Loucy (cell line): ENCODE measurements at regions not wholly inside any gene's neighbourhood (a gene's known extent, or its start where the extent isn't known, plus 50 kb on each side); places are given as distances from the start of the nearest gene placed in this dataset.

Experiments
- EZH2phosphoT487 ChIP-seq: fragments of 200-600 bp; IDR thresholded peaks from 2 replicates; pipeline ENCODE4 v1.6.1; 2018; ENCODE audit warnings: antibody characterized with exemption, mild to moderate bottlenecking, moderate library complexity, borderline replicate concordance
- TF ChIP-seq, protein P1 (sequence below): fragments of 200-600 bp; sonication (generic); conservative IDR thresholded peaks from 2 replicates; pipeline ENCODE4 v1.5.1; 2014; ENCODE audit warnings: mild to moderate bottlenecking, antibody characterized with exemption, low read length

DNA sequence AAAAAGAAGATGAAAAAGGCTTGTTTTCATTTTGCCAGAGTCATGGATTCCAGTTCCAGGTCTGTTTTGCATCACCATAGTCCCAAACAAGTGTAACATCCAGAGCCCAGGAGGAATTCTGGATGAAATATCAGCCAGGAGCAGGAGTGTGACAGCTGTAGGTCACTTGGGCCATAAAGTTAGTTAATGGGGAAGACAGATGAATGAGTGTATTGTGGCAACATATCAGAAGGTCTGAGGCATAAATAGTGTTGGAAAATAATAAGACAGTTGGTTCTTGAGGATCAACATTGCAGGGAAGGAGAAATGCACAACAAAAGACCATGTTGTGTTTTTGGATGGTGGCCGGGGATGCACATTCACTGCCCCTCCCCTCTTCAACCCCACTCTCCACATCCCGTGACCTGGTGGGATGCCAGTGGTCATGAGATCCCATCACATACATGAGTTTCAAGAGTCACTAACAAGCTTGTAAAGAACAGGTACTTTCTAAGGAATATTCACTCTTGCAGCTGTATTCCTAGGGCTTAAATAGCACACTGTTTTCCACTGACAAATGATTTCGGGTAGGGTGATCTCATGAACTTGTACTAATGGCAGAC lies 83.1 kb upstream of the IGFBP7 start:
- TF ChIP-seq, protein P1, sequence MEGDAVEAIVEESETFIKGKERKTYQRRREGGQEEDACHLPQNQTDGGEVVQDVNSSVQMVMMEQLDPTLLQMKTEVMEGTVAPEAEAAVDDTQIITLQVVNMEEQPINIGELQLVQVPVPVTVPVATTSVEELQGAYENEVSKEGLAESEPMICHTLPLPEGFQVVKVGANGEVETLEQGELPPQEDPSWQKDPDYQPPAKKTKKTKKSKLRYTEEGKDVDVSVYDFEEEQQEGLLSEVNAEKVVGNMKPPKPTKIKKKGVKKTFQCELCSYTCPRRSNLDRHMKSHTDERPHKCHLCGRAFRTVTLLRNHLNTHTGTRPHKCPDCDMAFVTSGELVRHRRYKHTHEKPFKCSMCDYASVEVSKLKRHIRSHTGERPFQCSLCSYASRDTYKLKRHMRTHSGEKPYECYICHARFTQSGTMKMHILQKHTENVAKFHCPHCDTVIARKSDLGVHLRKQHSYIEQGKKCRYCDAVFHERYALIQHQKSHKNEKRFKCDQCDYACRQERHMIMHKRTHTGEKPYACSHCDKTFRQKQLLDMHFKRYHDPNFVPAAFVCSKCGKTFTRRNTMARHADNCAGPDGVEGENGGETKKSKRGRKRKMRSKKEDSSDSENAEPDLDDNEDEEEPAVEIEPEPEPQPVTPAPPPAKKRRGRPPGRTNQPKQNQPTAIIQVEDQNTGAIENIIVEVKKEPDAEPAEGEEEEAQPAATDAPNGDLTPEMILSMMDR, result no peak
- no peak for TF ChIP-seq EZH2phosphoT487
